K562 (cell line): ENCODE measurements at regions not wholly inside any gene's neighbourhood (a gene's known extent, or its start where the extent isn't known, plus 50 kb on each side); places are given as distances from the start of the nearest gene placed in this dataset.

Experiments used
- ATAC-seq: fragments of 200-7000 bp; cut with Tn5 transposase; 3 replicates; pipeline ENCODE4 v1.9.1; 2020; ENCODE audit warnings: moderate library complexity
- BruUV-seq: library from RNA; stranded (reverse); fragments of 400-500 nt; replicated peaks from 2 replicates; lab custom pipeline; 2021; lab: Mats Ljungman, UMichigan
- CTCF ChIA-PET: fragments of 300-600 bp; formaldehyde crosslinking; extraction: SDS; loops from one replicate; lab custom pipeline; 2021; ENCODE audit warnings: low intra/inter-chr PET ratio; lab: Yijun Ruan, JAX
- POLR2A ChIA-PET: fragments of 300-600, 350-650 bp; sonication (Branson Sonifier 250); formaldehyde crosslinking; extraction: SDS; loops from one replicate; lab custom pipeline; 2021; ENCODE audit warnings: antibody characterized with exemption, inconsistent platforms; lab: Yijun Ruan, JAX
- DNase-seq, 4 experiments: peaks; one replicate each; pipeline versions ENCODE4 v3.0.0 to v3.0.0-alpha.2; 2011 to 2018; ENCODE audit warnings: low spot score in 3 of 4, mixed read lengths in 3 of 4; ENCODE audit errors: extremely low read depth in 1 of 4
- FAIRE-seq: peaks from 2 replicates; lab custom pipeline; 2011; peaks lifted over from hg19 to GRCh38; lab: Jason Lieb, UNC
- H2AFZ ChIP-seq: 2 replicates; pipeline ENCODE4 v1.6.0; 2011; ENCODE audit warnings: low read depth, low read length, control low read depth, inconsistent platforms
- H3K27ac ChIP-seq: fragments of 200-600 bp; 3 replicates; pipeline ENCODE4 v1.8.0; 2011; ENCODE audit warnings: low read depth, mild to moderate bottlenecking, control low read depth, inconsistent platforms, low read length, moderate library complexity, mixed read lengths; ENCODE audit errors: extremely low read depth
- H3K27me3 ChIP-seq, 2 experiments: fragments of 300-600 bp in 1 of 2; 2 replicates in 1 of 2; 3 replicates in 1 of 2; pipeline versions ENCODE4 v1.6.0 to v1.8.0; 2011; ENCODE audit warnings: inconsistent platforms in 2 of 2, low read length in 2 of 2, mild to moderate bottlenecking in 1 of 2, mixed read lengths in 1 of 2, moderate library complexity in 1 of 2; ENCODE audit not compliant: control insufficient read depth in 2 of 2, insufficient read depth in 2 of 2
- H3K36me3 ChIP-seq: fragments of 300-600 bp; 3 replicates; pipeline ENCODE4 v1.8.0; 2011; ENCODE audit warnings: mild to moderate bottlenecking, low read length, inconsistent platforms; ENCODE audit not compliant: control insufficient read depth, insufficient read depth
- H3K4me1 ChIP-seq, 2 experiments: fragments of 200-600 bp in 1 of 2; replicated peaks in 1 of 2; 2 replicates in 1 of 2; 3 replicates in 1 of 2; pipeline versions ENCODE4 v1.5.1 to v1.8.0; 2011; ENCODE audit warnings: inconsistent platforms in 2 of 2, low read length in 2 of 2, mild to moderate bottlenecking in 1 of 2, mixed read lengths in 1 of 2, moderate library complexity in 1 of 2; ENCODE audit not compliant: control insufficient read depth in 2 of 2, insufficient read depth in 2 of 2
- H3K4me2 ChIP-seq: 2 replicates; pipeline ENCODE4 v1.6.1; 2011; ENCODE audit warnings: low read length, control low read depth, inconsistent platforms, mixed read lengths; ENCODE audit not compliant: insufficient read depth
- H3K4me3 ChIP-seq: fragments of 200-600 bp; sonication (generic), shearing (Covaris generic); 2 replicates; pipeline ENCODE4 v1.5.1; 2016; ENCODE audit warnings: control low read depth, inconsistent platforms
- H3K79me2 ChIP-seq: fragments of 200-600 bp; 3 replicates; pipeline ENCODE4 v1.8.0; 2011; ENCODE audit warnings: low read length, inconsistent platforms; ENCODE audit not compliant: control insufficient read depth, insufficient read depth
- H3K9ac ChIP-seq, 2 experiments: 2 replicates each; pipeline versions ENCODE4 v1.6.0 to v1.6.1; 2011; ENCODE audit warnings: low read depth in 2 of 2, low read length in 2 of 2, control low read depth in 1 of 2, inconsistent platforms in 1 of 2, mild to moderate bottlenecking in 1 of 2, mixed read lengths in 1 of 2; ENCODE audit not compliant: insufficient read depth in 1 of 2
- H3K9me1 ChIP-seq: one replicate; pipeline ENCODE4 v1.6.0; 2011; ENCODE audit warnings: inconsistent platforms, mild to moderate bottlenecking, low read length, moderate library complexity; ENCODE audit not compliant: control insufficient read depth, insufficient read depth
- H3K9me3 ChIP-seq: replicated peaks from 2 replicates; pipeline ENCODE4 v1.5.1; 2011; ENCODE audit warnings: low read depth, low read length, inconsistent platforms; ENCODE audit not compliant: control insufficient read depth, insufficient read depth
- H4K20me1 ChIP-seq: replicated peaks from 2 replicates; pipeline ENCODE4 v1.6.1; 2011; ENCODE audit warnings: low read length, inconsistent platforms, mixed read lengths; ENCODE audit not compliant: control insufficient read depth, insufficient read depth
- DACH1 ChIP-seq: fragments of 450-650 bp; IDR thresholded peaks from 2 replicates; pipeline ENCODE4 v1.6.1; 2018; ENCODE audit not compliant: partially characterized antibody
- GTF2F1 ChIP-seq: IDR thresholded peaks from 2 replicates; pipeline ENCODE4 v1.6.1; 2011; ENCODE audit warnings: low read depth, low read length, improper control_type of control experiment
- HDAC3 ChIP-seq: fragments of 450-650 bp; IDR thresholded peaks from 2 replicates; pipeline ENCODE4 v1.6.1; 2018; ENCODE audit warnings: borderline replicate concordance, mild to moderate bottlenecking, moderate library complexity; ENCODE audit not compliant: partially characterized antibody
- NCOA1 ChIP-seq: fragments of 450-650 bp; IDR thresholded peaks from 2 replicates; pipeline ENCODE4 v1.6.1; 2016; ENCODE audit warnings: low read depth
- RB1 ChIP-seq: fragments of 450-650 bp; IDR thresholded peaks from 2 replicates; pipeline ENCODE4 v1.6.1; 2017; ENCODE audit warnings: low read depth, mild to moderate bottlenecking
- SIN3A ChIP-seq, 2 experiments: fragments of 150-350 bp in 1 of 2; IDR thresholded peaks; 2 replicates each; pipeline ENCODE4 v1.6.1; 2011 to 2016; ENCODE audit warnings: borderline replicate concordance in 2 of 2, low read depth in 2 of 2, low read length in 2 of 2, mild to moderate bottlenecking in 2 of 2, moderate library complexity in 2 of 2; ENCODE audit not compliant: control insufficient read depth in 1 of 2
- WGBS: fragments of 100-300 bp; shearing (Covaris generic); methylation state at CpG from one replicate; pipeline ENCODE4 v1.1.6; 2016; ENCODE audit warnings: low coverage, mixed read lengths; ENCODE audit not compliant: insufficient coverage; ENCODE audit errors: missing lambda C conversion rate; 5-methylcytosine and 5-hydroxymethylcytosine counted together
- in situ Hi-C: fragments of 300-500 bp; cut with MboI; formaldehyde crosslinking; loops from 4 replicates; pipeline ENCODE4 v1.15.0; 2018; ENCODE audit warnings: inconsistent platforms, mixed read lengths
- intact Hi-C: fragments of 100-400 bp; cut with micrococcal nuclease; formaldehyde crosslinking; loops from 2 replicates; pipeline ENCODE4 v1.14.2; 2022

DNA sequence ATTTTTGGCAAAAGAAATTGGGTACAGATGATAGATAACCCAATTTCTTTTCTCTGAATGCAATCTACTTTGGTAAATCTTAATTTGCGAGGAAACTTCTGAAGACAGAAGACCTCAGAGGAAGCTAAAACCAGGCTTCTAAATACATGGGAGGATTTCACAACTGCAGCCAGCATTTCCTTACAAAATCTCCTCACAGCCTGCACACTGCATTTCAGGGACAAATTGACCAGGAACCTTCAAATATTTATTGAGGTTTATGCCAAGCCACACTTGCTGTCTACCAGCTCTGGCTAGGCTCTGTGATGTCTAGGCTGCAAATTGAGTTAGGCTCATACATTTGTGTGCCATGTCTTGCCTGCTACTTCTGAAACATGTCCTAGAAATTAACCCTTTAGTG is 167.3 kb upstream of the CDH5 start (continued):
- TF ChIP-seq GTF2F1 (no peak), SIN3A (IDR thresholded peaks at IDR 0.05; ENCODE audit: borderline replicate concordance in 2 of 2, control insufficient read depth in 1 of 2, low read depth in 2 of 2, low read length in 2 of 2) (no peak), HDAC3 (no peak), NCOA1 (no peak)

DNA sequence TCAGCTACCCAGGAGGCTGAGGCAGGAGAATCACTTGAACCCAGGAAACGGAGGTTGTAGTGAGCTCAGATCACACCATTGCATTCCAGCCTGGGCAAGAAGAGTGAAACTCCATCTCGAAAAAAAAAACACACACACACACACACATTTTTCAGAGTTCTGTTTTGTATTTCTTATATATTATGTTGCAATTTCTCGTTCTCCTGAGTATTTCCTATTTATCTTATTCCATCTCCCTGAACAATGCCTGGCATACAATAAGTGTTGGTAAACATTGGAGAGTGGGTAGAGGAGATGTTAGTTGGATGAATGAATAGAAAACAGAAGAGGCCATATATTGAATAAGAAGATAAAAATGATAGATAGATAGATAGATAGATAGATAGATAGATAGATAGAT is 167.8 kb upstream of the CDH5 start:
- 2% methylated on average over 3 of the region's 3 CpGs for WGBS
- in situ Hi-C loops (no loop called here), intact Hi-C loops (no loop called here)
- H2AFZ ChIP-seq = no peak overlapping the region
- ChIA-PET CTCF (no interaction called here), POLR2A (no interaction called here)
- no peaks in the 10 kb centered on the region for H3K27me3 ChIP-seq
- no peak for DNase-seq
- H4K20me1 ChIP-seq = no peaks in the 10 kb centered on the region
- no peak for TF ChIP-seq RB1
- TF ChIP-seq DACH1 = peak; percentile 72
- H3K4me1 ChIP-seq = no peaks in the 10 kb centered on the region
- H3K9me1 ChIP-seq = no peaks in the 10 kb centered on the region
- H3K36me3 ChIP-seq = no peaks in the 10 kb centered on the region
- H3K9me3 ChIP-seq = no peaks in the 10 kb centered on the region
- FAIRE-seq = no peak
- H3K9ac ChIP-seq = no peak overlapping the region
- H3K79me2 ChIP-seq = no peaks in the 10 kb centered on the region
- ATAC-seq = no peak
- H3K4me2 ChIP-seq = no peak overlapping the region
- H3K27ac ChIP-seq = no peak overlapping the region
- BruUV-seq = no TSS peak
- no peak overlapping the region for H3K4me3 ChIP-seq
